H1 (cell line): ENCODE measurements at regions not wholly inside any gene's neighbourhood (a gene's known extent, or its start where the extent isn't known, plus 50 kb on each side); places are given as distances from the start of the nearest gene placed in this dataset.

Source experiments
- ATF2 ChIP-seq: IDR thresholded peaks from 2 replicates; pipeline ENCODE4 v1.6.1; 2012; ENCODE audit warnings: low read length, inconsistent platforms
- CHD2 ChIP-seq: IDR thresholded peaks from 2 replicates; pipeline ENCODE4 v1.6.1; 2012; ENCODE audit warnings: low read length, improper control_type of control experiment
- E2F6 ChIP-seq: IDR thresholded peaks from 2 replicates; pipeline ENCODE4 v1.6.1; 2012; ENCODE audit warnings: inconsistent platforms
- JUND ChIP-seq: IDR thresholded peaks from 2 replicates; pipeline ENCODE4 v1.6.1; 2011; ENCODE audit warnings: mild to moderate bottlenecking, improper control_type of control experiment, low read length
- KDM5A ChIP-seq: fragments of 200-600 bp; IDR thresholded peaks from 2 replicates; pipeline ENCODE4 v1.7.1; 2012; ENCODE audit warnings: mild to moderate bottlenecking, low read length, inconsistent platforms, mixed read lengths
- NANOG ChIP-seq: IDR thresholded peaks from 2 replicates; pipeline ENCODE4 v1.6.1; 2011; ENCODE audit warnings: low read length, low read depth, mild to moderate bottlenecking, inconsistent platforms; ENCODE audit not compliant: insufficient read depth, poor library complexity, severe bottlenecking
- RFX5 ChIP-seq: IDR thresholded peaks from 2 replicates; pipeline ENCODE4 v1.6.1; 2011; ENCODE audit warnings: low read depth, low read length, improper control_type of control experiment, borderline replicate concordance
- SP1 ChIP-seq: IDR thresholded peaks from 2 replicates; pipeline ENCODE4 v1.6.1; 2011; ENCODE audit warnings: low read depth, low read length
- SP2 ChIP-seq: IDR thresholded peaks from 2 replicates; pipeline ENCODE4 v1.6.1; 2012; ENCODE audit warnings: mild to moderate bottlenecking, low read length, inconsistent platforms
- TAF1 ChIP-seq: IDR thresholded peaks from 2 replicates; pipeline ENCODE4 v1.6.1; 2011; ENCODE audit warnings: mild to moderate bottlenecking, low read depth, low read length
- TBP ChIP-seq: IDR thresholded peaks from 2 replicates; pipeline ENCODE4 v1.6.1; 2011; ENCODE audit warnings: low read depth, low read length, improper control_type of control experiment
- TEAD4 ChIP-seq: IDR thresholded peaks from 2 replicates; pipeline ENCODE4 v1.6.1; 2012; ENCODE audit warnings: low read depth, low read length, inconsistent platforms, mixed read lengths
- USF2 ChIP-seq: IDR thresholded peaks from 2 replicates; pipeline ENCODE4 v1.6.1; 2011; ENCODE audit warnings: low read length, improper control_type of control experiment

- TF ChIP-seq ATF2 (no peak), TBP (no peak), RFX5 (no peak), USF2 (no peak), TAF1 (no peak), NANOG (no peak), E2F6 (no peak), KDM5A (no peak), SP2 (no peak), JUND (no peak), CHD2 (no peak), SP1 (no peak), TEAD4 (no peak)
These were observed 1090.4 kb upstream of the RAG2 start (continued) for GRCh38 chr11:37688456-37688855.
